RCC 7860 (cell line): ENCODE measurements at regions not wholly inside any gene's neighbourhood (a gene's known extent, or its start where the extent isn't known, plus 50 kb on each side); places are given as distances from the start of the nearest gene placed in this dataset.
"Not testable (repeated sequence)": the region's sequence is repeated elsewhere in the genome, so short reads cannot be mapped to it uniquely, and the experiment has no call there.

Experiments
- DNase-seq: peaks from one replicate; pipeline ENCODE4 v3.0.0-alpha.2; 2015; ENCODE audit warnings: low spot score
- FAIRE-seq: peaks from 2 replicates; lab custom pipeline; 2012; peaks lifted over from hg19 to GRCh38; lab: Jason Lieb, UNC

GRCh38 chr12:76183459-76184186 is 99.1 kb upstream of the NAP1L1 start:
- DNase-seq (peak; percentile 95), FAIRE-seq (peak; percentile 93)

GRCh38 chr12:76180401-76181277 is 96.2 kb upstream of the NAP1L1 start:
- no peak for FAIRE-seq
- no peak for DNase-seq

- DNase-seq (no peak), FAIRE-seq (no peak)
These were observed 94.0 kb upstream of the NAP1L1 start for GRCh38 chr12:76178452-76178851.

GRCh38 chr12:76177821-76178220 is 93.3 kb upstream of the NAP1L1 start:
- no peak for DNase-seq
- no peak for FAIRE-seq

GRCh38 chr12:76176940-76177339 is 92.5 kb upstream of the NAP1L1 start:
- peak; percentile 36 for DNase-seq
- no peak for FAIRE-seq

GRCh38 chr12:76175946-76176345 is 91.5 kb upstream of the NAP1L1 start:
- DNase-seq, FAIRE-seq: not testable (repeated sequence)

GRCh38 chr12:76173756-76174155 is 89.3 kb upstream of the NAP1L1 start:
- no peak for DNase-seq
- no peak for FAIRE-seq

- FAIRE-seq (peak; percentile 91), DNase-seq (peak; percentile 91)
These were observed 74.2 kb upstream of the NAP1L1 start for GRCh38 chr12:76158518-76159321.

GRCh38 chr12:76156726-76157125 is 72.2 kb upstream of the NAP1L1 start:
- DNase-seq: no peak
- no peak for FAIRE-seq

- FAIRE-seq: no peak
- DNase-seq: no peak
These were observed 71.8 kb upstream of the NAP1L1 start for GRCh38 chr12:76156314-76156713.

GRCh38 chr12:76155157-76155670 is 70.7 kb upstream of the NAP1L1 start:
- DNase-seq (no peak), FAIRE-seq (no peak)

- no peak for FAIRE-seq
These were observed 69.1 kb upstream of the NAP1L1 start for GRCh38 chr12:76153616-76154015.

GRCh38 chr12:76152181-76152807 is 67.8 kb upstream of the NAP1L1 start:
- FAIRE-seq: no peak

More at GRCh38 chr12:76153616-76154015, 69.1 kb upstream of the NAP1L1 start:
- no peak for DNase-seq

GRCh38 chr12:76144245-76144549 is 59.7 kb upstream of the NAP1L1 start:
- FAIRE-seq (no peak), DNase-seq (no peak)

More at GRCh38 chr12:76152181-76152807, 67.8 kb upstream of the NAP1L1 start:
- DNase-seq: no peak

GRCh38 chr12:76143343-76144244 is 59.1 kb upstream of the NAP1L1 start:
- DNase-seq (no peak), FAIRE-seq (no peak)

GRCh38 chr12:76142305-76142704 is 57.8 kb upstream of the NAP1L1 start:
- FAIRE-seq (no peak), DNase-seq (no peak)

GRCh38 chr12:76138656-76139055 is 54.2 kb upstream of the NAP1L1 start:
- no peak for FAIRE-seq
- no peak for DNase-seq

GRCh38 chr12:76137606-76138005 is 53.1 kb upstream of the NAP1L1 start:
- no peak for DNase-seq
- no peak for FAIRE-seq

GRCh38 chr12:76135456-76135855 is 51.0 kb upstream of the NAP1L1 start:
- no peak for FAIRE-seq

More at GRCh38 chr12:76135456-76135855, 51.0 kb upstream of the NAP1L1 start:
- no peak for DNase-seq
